Osteocyte (in vitro differentiated cells): ENCODE measurements at regions not wholly inside any gene's neighbourhood (a gene's known extent, or its start where the extent isn't known, plus 50 kb on each side); places are given as distances from the start of the nearest gene placed in this dataset.

ENCODE experiments used
- DNase-seq: peaks from one replicate; pipeline ENCODE4 v3.0.0; 2021; ENCODE audit warnings: mixed read lengths; ENCODE audit not compliant: unreplicated experiment; ENCODE audit errors: extremely low spot score
- H3K27ac Mint-ChIP-seq: one replicate; pipeline ENCODE4 v1.8.0; 2021; ENCODE audit warnings: mild to moderate bottlenecking, mixed read lengths; ENCODE audit not compliant: unreplicated experiment
- H3K27me3 Mint-ChIP-seq: one replicate; pipeline ENCODE4 v1.8.0; 2021; ENCODE audit warnings: mixed read lengths; ENCODE audit not compliant: unreplicated experiment
- H3K36me3 Mint-ChIP-seq: one replicate; pipeline ENCODE4 v1.8.0; 2021; ENCODE audit warnings: mixed read lengths; ENCODE audit not compliant: unreplicated experiment
- H3K4me1 Mint-ChIP-seq: one replicate; pipeline ENCODE4 v1.8.0; 2021; ENCODE audit warnings: mixed read lengths; ENCODE audit not compliant: unreplicated experiment
- H3K4me3 Mint-ChIP-seq: one replicate; pipeline ENCODE4 v1.8.0; 2021; ENCODE audit warnings: mild to moderate bottlenecking, moderate library complexity, mixed read lengths; ENCODE audit not compliant: unreplicated experiment
- H3K9me3 Mint-ChIP-seq: one replicate; pipeline ENCODE4 v1.8.0; 2021; ENCODE audit warnings: mixed read lengths; ENCODE audit not compliant: unreplicated experiment
- CTCF ChIP-seq: fragments of 200-600 bp; sonication (generic); IDR thresholded peaks from 2 replicates; pipeline ENCODE4 v1.5.0; 2021; ENCODE audit warnings: antibody characterized with exemption, mild to moderate bottlenecking, moderate library complexity

- Mint-ChIP-seq H3K9me3 (no peaks in the 10 kb centered on the region), H3K4me3 (no peak overlapping the region), H3K36me3 (no peaks in the 10 kb centered on the region), H3K27me3 (no peaks in the 10 kb centered on the region), H3K27ac (no peak overlapping the region), H3K4me1 (peaks cover 3% of the 10 kb centered on the region)
- no peak for DNase-seq
- TF ChIP-seq CTCF: no peak
Observed at GRCh38 chr3:176697284-176697889, 499.9 kb downstream of the TBL1XR1 start.

GRCh38 chr3:176696816-176697215 is 500.5 kb downstream of the TBL1XR1 start:
- no peak overlapping the region for H3K4me3 Mint-ChIP-seq
- no peaks in the 10 kb centered on the region for H3K36me3 Mint-ChIP-seq
- H3K27ac Mint-ChIP-seq: no peak overlapping the region
- no peak for DNase-seq
- no peaks in the 10 kb centered on the region for H3K9me3 Mint-ChIP-seq
- no peak for TF ChIP-seq CTCF
- no peaks in the 10 kb centered on the region for H3K27me3 Mint-ChIP-seq
- H3K4me1 Mint-ChIP-seq: peaks cover 3% of the 10 kb centered on the region

- Mint-ChIP-seq H3K36me3 (no peaks in the 10 kb centered on the region), H3K4me1 (peaks cover 3% of the 10 kb centered on the region), H3K9me3 (no peaks in the 10 kb centered on the region), H3K27me3 (no peaks in the 10 kb centered on the region), H3K27ac (no peak overlapping the region), H3K4me3 (no peak overlapping the region)
- no peak for DNase-seq
- TF ChIP-seq CTCF: no peak
Observed at GRCh38 chr3:176692966-176693785, 504.1 kb downstream of the TBL1XR1 start.

- no peak for DNase-seq
- Mint-ChIP-seq H3K9me3 (no peaks in the 10 kb centered on the region), H3K4me1 (peaks cover 6% of the 10 kb centered on the region), H3K27ac (no peak overlapping the region), H3K36me3 (no peaks in the 10 kb centered on the region), H3K4me3 (no peak overlapping the region), H3K27me3 (no peaks in the 10 kb centered on the region)
- TF ChIP-seq CTCF: no peak
Observed at GRCh38 chr3:176692199-176692965, 504.9 kb downstream of the TBL1XR1 start.
